H9 (cell line): ENCODE measurements at regions not wholly inside any gene's neighbourhood (a gene's known extent, or its start where the extent isn't known, plus 50 kb on each side); places are given as distances from the start of the nearest gene placed in this dataset.

Experiments
- DNase-seq: peaks from one replicate; pipeline ENCODE4 v3.0.0-alpha.2; 2017
- H2AFZ ChIP-seq: one replicate; pipeline ENCODE4 v1.6.1; 2013; ENCODE audit warnings: mild to moderate bottlenecking, low read length, control low read depth, moderate library complexity
- H2AK5ac ChIP-seq: 2 replicates; pipeline ENCODE4 v1.6.1; 2013; ENCODE audit warnings: low read length, control low read depth, mixed read lengths; ENCODE audit not compliant: insufficient read length
- H2BK120ac ChIP-seq: one replicate; pipeline ENCODE4 v1.6.1; 2013; ENCODE audit warnings: low read depth, mild to moderate bottlenecking, low read length, control low read depth, inconsistent platforms; ENCODE audit not compliant: poor library complexity, severe bottlenecking
- H2BK12ac ChIP-seq: 2 replicates; pipeline ENCODE4 v1.6.1; 2013; ENCODE audit warnings: low read length, control low read depth, mixed read lengths, low read depth; ENCODE audit not compliant: insufficient read length
- H2BK15ac ChIP-seq: 2 replicates; pipeline ENCODE4 v1.6.1; 2013; ENCODE audit warnings: low read depth, low read length, control low read depth
- H2BK20ac ChIP-seq: one replicate; pipeline ENCODE4 v1.6.1; 2013; ENCODE audit warnings: low read depth, mild to moderate bottlenecking, low read length, control low read depth, inconsistent platforms; ENCODE audit not compliant: poor library complexity, severe bottlenecking
- H2BK5ac ChIP-seq: 2 replicates; pipeline ENCODE4 v1.6.1; 2013; ENCODE audit warnings: low read length, control low read depth, mixed read lengths; ENCODE audit not compliant: insufficient read length
- H3K14ac ChIP-seq: 2 replicates; pipeline ENCODE4 v1.6.1; 2013; ENCODE audit warnings: low read length, control low read depth; ENCODE audit not compliant: insufficient read depth
- H3K18ac ChIP-seq: 2 replicates; pipeline ENCODE4 v1.6.1; 2013; ENCODE audit warnings: low read depth, mild to moderate bottlenecking, mixed read lengths, low read length, control low read depth; ENCODE audit not compliant: insufficient read length
- H3K23ac ChIP-seq: 2 replicates; pipeline ENCODE4 v1.6.1; 2013; ENCODE audit warnings: low read length, control low read depth, mixed read lengths, low read depth; ENCODE audit not compliant: insufficient read length
- H3K23me2 ChIP-seq: 2 replicates; pipeline ENCODE4 v1.6.1; 2013; ENCODE audit warnings: low read depth, mild to moderate bottlenecking, mixed read lengths, low read length, control low read depth; ENCODE audit not compliant: insufficient read length, poor library complexity, severe bottlenecking
- H3K27ac ChIP-seq: 2 replicates; pipeline ENCODE4 v1.5.1; 2013; ENCODE audit warnings: low read length, control low read depth, mixed read lengths, low read depth; ENCODE audit not compliant: insufficient read length
- H3K27me3 ChIP-seq: 2 replicates; pipeline ENCODE4 v1.6.1; 2013; ENCODE audit warnings: low read length, control low read depth, inconsistent platforms; ENCODE audit not compliant: insufficient read depth
- H3K4ac ChIP-seq: 2 replicates; pipeline ENCODE4 v1.6.1; 2013; ENCODE audit warnings: low read depth, mild to moderate bottlenecking, control low read depth, inconsistent platforms, low read length, moderate library complexity
- H3K4me1 ChIP-seq: 2 replicates; pipeline ENCODE4 v1.6.1; 2013; ENCODE audit warnings: low read length, control low read depth, inconsistent platforms; ENCODE audit not compliant: insufficient read depth
- H3K4me2 ChIP-seq: 2 replicates; pipeline ENCODE4 v1.6.1; 2013; ENCODE audit warnings: low read length, control low read depth, mixed read lengths; ENCODE audit not compliant: insufficient read length, insufficient read depth
- H3K56ac ChIP-seq: 2 replicates; pipeline ENCODE4 v1.6.1; 2013; ENCODE audit warnings: low read depth, mild to moderate bottlenecking, mixed read lengths, low read length, control low read depth; ENCODE audit not compliant: insufficient read length
- H3K79me1 ChIP-seq: 2 replicates; pipeline ENCODE4 v1.6.1; 2013; ENCODE audit warnings: low read depth, mild to moderate bottlenecking, moderate library complexity, low read length, control low read depth, inconsistent platforms; ENCODE audit not compliant: insufficient read depth, poor library complexity, severe bottlenecking
- H3K79me2 ChIP-seq: 2 replicates; pipeline ENCODE4 v1.6.1; 2013; ENCODE audit warnings: low read length, control low read depth, inconsistent platforms; ENCODE audit not compliant: insufficient read depth
- H3K9ac ChIP-seq: 2 replicates; pipeline ENCODE4 v1.6.1; 2013; ENCODE audit warnings: low read length, control low read depth, mixed read lengths; ENCODE audit not compliant: insufficient read length; ENCODE audit errors: extremely low read depth
- H3K9me3 ChIP-seq: one replicate; pipeline ENCODE4 v1.6.1; 2013; ENCODE audit warnings: low read depth, low read length, inconsistent platforms; ENCODE audit not compliant: control insufficient read depth
- H3T11ph ChIP-seq: one replicate; pipeline ENCODE4 v1.6.1; 2013; ENCODE audit warnings: mild to moderate bottlenecking, low read length, control low read depth, inconsistent platforms
- H4K20me1 ChIP-seq: one replicate; pipeline ENCODE4 v1.6.1; 2013; ENCODE audit not compliant: control insufficient read depth, insufficient read length, insufficient read depth
- H4K5ac ChIP-seq: 2 replicates; pipeline ENCODE4 v1.6.1; 2013; ENCODE audit warnings: low read depth, mild to moderate bottlenecking, mixed read lengths, low read length, control low read depth; ENCODE audit not compliant: insufficient read length
- H4K8ac ChIP-seq: replicated peaks from 2 replicates; pipeline ENCODE4 v1.6.1; 2013; ENCODE audit warnings: low read length, control low read depth, mixed read lengths, low read depth; ENCODE audit not compliant: insufficient read length
- H4K91ac ChIP-seq: 2 replicates; pipeline ENCODE4 v1.6.1; 2013; ENCODE audit warnings: low read depth, mild to moderate bottlenecking, moderate library complexity, mixed read lengths, low read length, control low read depth; ENCODE audit not compliant: insufficient read length
- H3K27ac Mint-ChIP-seq, 3 experiments: 2 replicates in 2 of 3; 3 replicates in 1 of 3; pipeline ENCODE4 v1.8.0; 2020 to 2021; ENCODE audit warnings: mixed read lengths in 3 of 3, mild to moderate bottlenecking in 1 of 3, moderate library complexity in 1 of 3
- H3K27me3 Mint-ChIP-seq: 2 replicates; pipeline ENCODE4 v1.8.0; 2021; ENCODE audit warnings: low read depth, mild to moderate bottlenecking, moderate library complexity, mixed read lengths
- H3K36me3 Mint-ChIP-seq, 3 experiments: 2 replicates in 2 of 3; 3 replicates in 1 of 3; pipeline ENCODE4 v1.8.0; 2020 to 2021; ENCODE audit warnings: low read depth in 3 of 3, mixed read lengths in 3 of 3; ENCODE audit not compliant: insufficient read depth in 1 of 3
- H3K4me1 Mint-ChIP-seq, 2 experiments: 2 replicates each; pipeline ENCODE4 v1.8.0; 2020; ENCODE audit warnings: mixed read lengths in 2 of 2
- H3K4me3 Mint-ChIP-seq, 2 experiments: 2 replicates in 1 of 2; 3 replicates in 1 of 2; pipeline ENCODE4 v1.8.0; 2020 to 2021; ENCODE audit warnings: mild to moderate bottlenecking in 2 of 2, mixed read lengths in 2 of 2, moderate library complexity in 1 of 2
- H3K9me3 Mint-ChIP-seq, 2 experiments: 2 replicates in 1 of 2; 3 replicates in 1 of 2; pipeline ENCODE4 v1.8.0; 2020; ENCODE audit warnings: mild to moderate bottlenecking in 2 of 2, mixed read lengths in 2 of 2, moderate library complexity in 1 of 2
- CTCF ChIP-seq: fragments of 200-600 bp; sonication (generic); conservative IDR thresholded peaks from 3 replicates; pipeline ENCODE4 v1.8.0; 2021; ENCODE audit warnings: antibody characterized with exemption, mild to moderate bottlenecking
- WGBS: extraction: QIAGEN DNeasy Blood & Tissue Kit; methylation state at CpG from one replicate; pipeline ENCODE4 v1.1.7; 2013; ENCODE audit warnings: missing lambda C conversion rate, low lambda C conversion rate, mixed read lengths; ENCODE audit not compliant: insufficient read length; ENCODE audit errors: extremely low coverage; 5-methylcytosine and 5-hydroxymethylcytosine counted together

- H3T11ph ChIP-seq = no peak overlapping the region
- Mint-ChIP-seq H3K27me3 (no peaks in the 10 kb centered on the region), H3K4me1 (peaks cover 29 to 31% of the 10 kb centered on the region in 2 experiments), H3K27ac (peak overlapping the region in 1 of 3 experiments; percentile 53; a peak in 1 of 7 replicates), H3K4me3 (no peak overlapping the region), H3K36me3 (no peaks in the 10 kb centered on the region), H3K9me3 (no peaks in the 10 kb centered on the region)
- no peak overlapping the region for H4K5ac ChIP-seq
- no peak overlapping the region for H3K4ac ChIP-seq
- no peak overlapping the region for H4K8ac ChIP-seq
- no peak overlapping the region for H3K9ac ChIP-seq
- no peak overlapping the region for H2AFZ ChIP-seq
- H3K27ac ChIP-seq = no peak overlapping the region
- H2BK12ac ChIP-seq = no peak overlapping the region
- no peak overlapping the region for H3K18ac ChIP-seq
- no peak overlapping the region for H2BK15ac ChIP-seq
- DNase-seq = no peak
- H3K23me2 ChIP-seq = no peaks in the 10 kb centered on the region
- H3K14ac ChIP-seq = no peak overlapping the region
- H3K4me1 ChIP-seq = peaks cover 6% of the 10 kb centered on the region; the same call in 1 of the 2 replicates
- H3K9me3 ChIP-seq = no peaks in the 10 kb centered on the region
- H2BK5ac ChIP-seq = no peak overlapping the region
- H3K79me2 ChIP-seq = no peaks in the 10 kb centered on the region
- no peaks in the 10 kb centered on the region for H3K27me3 ChIP-seq
- no peak overlapping the region for H3K56ac ChIP-seq
- H3K79me1 ChIP-seq = no peaks in the 10 kb centered on the region
- no peak overlapping the region for H2BK20ac ChIP-seq
- no CpG with 5 or more reads among the region's 3 CpGs for WGBS
- H3K23ac ChIP-seq = no peak overlapping the region
- TF ChIP-seq CTCF = no peak
- H4K91ac ChIP-seq = no peak overlapping the region
- H2AK5ac ChIP-seq = no peak overlapping the region
- no peaks in the 10 kb centered on the region for H4K20me1 ChIP-seq
- no peak overlapping the region for H2BK120ac ChIP-seq
- H3K4me2 ChIP-seq = no peak overlapping the region
Measured at GRCh38 chr4:128527351-128527750, 239.7 kb upstream of the PGRMC2 start.
